Choroid plexus epithelial cell (primary cell): ENCODE measurements at regions not wholly inside any gene's neighbourhood (a gene's known extent, or its start where the extent isn't known, plus 50 kb on each side); places are given as distances from the start of the nearest gene placed in this dataset.

Experiments used
- DNase-seq: peaks from one replicate; pipeline ENCODE4 v3.0.0-alpha.2; 2010; ENCODE audit warnings: low read depth
- H3K4me3 ChIP-seq: 2 replicates; pipeline ENCODE4 v1.5.1; 2011; ENCODE audit warnings: low read depth, mild to moderate bottlenecking, control low read depth, low read length, moderate library complexity
- CTCF ChIP-seq: conservative IDR thresholded peaks from 2 replicates; pipeline ENCODE4 v1.5.1; 2011; ENCODE audit warnings: low read depth, mild to moderate bottlenecking, control low read depth, inconsistent platforms, low read length, moderate library complexity

GRCh38 chr14:83133981-83134645 is 1600.5 kb upstream of the SEL1L start:
- no peak for DNase-seq
- TF ChIP-seq CTCF, result no peak
- H3K4me3 ChIP-seq, result no peak overlapping the region

- DNase-seq, result no peak
- no peak overlapping the region for H3K4me3 ChIP-seq
- no peak for TF ChIP-seq CTCF
Measured at GRCh38 chr14:83140756-83141155, 1607.1 kb upstream of the SEL1L start.

GRCh38 chr14:83147006-83147405 is 1613.4 kb upstream of the SEL1L start:
- DNase-seq, result no peak

GRCh38 chr14:83151571-83151970 is 1617.9 kb upstream of the SEL1L start:
- TF ChIP-seq CTCF, result no peak
- no peak overlapping the region for H3K4me3 ChIP-seq
- no peak for DNase-seq

More at GRCh38 chr14:83147006-83147405, 1613.4 kb upstream of the SEL1L start:
- TF ChIP-seq CTCF, result no peak
- H3K4me3 ChIP-seq, result no peak overlapping the region

GRCh38 chr14:83153081-83153480 is 1619.4 kb upstream of the SEL1L start:
- DNase-seq, result no peak

GRCh38 chr14:83162361-83162929 is 1628.8 kb upstream of the SEL1L start:
- no peak for TF ChIP-seq CTCF
- H3K4me3 ChIP-seq, result no peak overlapping the region
- DNase-seq, result no peak

More at GRCh38 chr14:83153081-83153480, 1619.4 kb upstream of the SEL1L start:
- no peak for TF ChIP-seq CTCF
- no peak overlapping the region for H3K4me3 ChIP-seq

- no peak overlapping the region for H3K4me3 ChIP-seq
- peak; percentile 7 for DNase-seq
- TF ChIP-seq CTCF, result no peak
Measured at GRCh38 chr14:83163016-83163415, 1629.4 kb upstream of the SEL1L start.
